ENCODE measurements at regions not wholly inside any gene's neighbourhood (a gene's known extent, or its start where the extent isn't known, plus 50 kb on each side); places are given as distances from the start of the nearest gene placed in this dataset.

- TF ChIP-seq CTCF (IDR thresholded peaks at IDR 0.05) (no peak), POLR2A (IDR thresholded peaks at IDR 0.05) (no peak), POLR2AphosphoS5 (IDR thresholded peaks at IDR 0.05) (no peak)
Observed at GRCh38 chr12:69189378-69189978, 49.9 kb upstream of the CPSF6 start.
